ENCODE measurements at regions not wholly inside any gene's neighbourhood (a gene's known extent, or its start where the extent isn't known, plus 50 kb on each side); places are given as distances from the start of the nearest gene placed in this dataset.

DNA sequence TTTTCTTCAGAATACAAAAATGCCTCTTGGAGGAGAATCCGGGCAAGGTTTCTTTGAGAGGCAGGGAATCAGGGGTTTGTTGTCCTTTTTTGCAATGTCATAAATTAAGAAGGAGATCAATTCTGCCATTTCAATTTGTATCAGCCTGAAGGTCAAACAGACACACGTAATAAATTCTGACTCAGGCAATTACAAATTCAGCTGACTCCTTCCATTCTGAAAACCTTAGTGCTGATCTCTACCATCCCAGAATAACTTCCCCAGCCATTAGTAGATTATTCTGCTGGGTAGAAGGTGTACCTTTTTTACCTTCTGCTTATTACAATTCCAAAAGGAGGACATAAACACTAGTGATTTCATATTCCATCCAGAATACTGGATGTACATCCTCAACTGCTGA is 516.6 kb downstream of the AGTPBP1 start:
- Histone ChIP-seq H3K9ac (ENCODE audit: control insufficient read depth, extremely low read depth, insufficient read depth, low read length) (peak overlapping the region; percentile 23), H2AFZ (ENCODE audit: control insufficient read depth, low read length) (no peak overlapping the region), H3K9me3 (ENCODE audit: control insufficient read depth, low read depth, low read length) (no peaks in the 10 kb centered on the region), H3K27me3 (ENCODE audit: control insufficient read depth, extremely low read depth, insufficient read depth, low read length) (no peaks in the 10 kb centered on the region), H3K79me2 (ENCODE audit: control insufficient read depth, insufficient read depth, low read length) (no peaks in the 10 kb centered on the region), H3K4me3 (ENCODE audit: control insufficient read depth in 2 of 3, extremely low read depth in 1 of 3, insufficient read depth in 2 of 3, low read depth in 1 of 3, low read length in 3 of 3) (peak overlapping the region in 2 of 3 experiments; percentile 19 to 37), H3K27ac (ENCODE audit: control insufficient read depth, insufficient read depth, low read length) (peak overlapping the region; percentile 82), H3K4me1 (ENCODE audit: control insufficient read depth, extremely low read depth, insufficient read depth, low read length) (peaks cover 29% of the 10 kb centered on the region), H3K9me1 (ENCODE audit: control insufficient read depth, extremely low read depth, insufficient read depth, low read length) (no peaks in the 10 kb centered on the region), H3K36me3 (ENCODE audit: control insufficient read depth in 2 of 2, extremely low read depth in 1 of 2, insufficient read depth in 2 of 2, low read length in 2 of 2) (no peaks in the 10 kb centered on the region), H4K20me1 (ENCODE audit: control insufficient read depth, extremely low read depth, insufficient read depth, low read length) (no peaks in the 10 kb centered on the region), H3K4me2 (ENCODE audit: control insufficient read depth, extremely low read depth, insufficient read depth, low read depth, low read length) (peak overlapping the region; percentile 79)
- FAIRE-seq (peak; percentile 83), DNase-seq (ENCODE audit: low read depth, low spot score) (no peak)
- TF ChIP-seq, protein P1, sequence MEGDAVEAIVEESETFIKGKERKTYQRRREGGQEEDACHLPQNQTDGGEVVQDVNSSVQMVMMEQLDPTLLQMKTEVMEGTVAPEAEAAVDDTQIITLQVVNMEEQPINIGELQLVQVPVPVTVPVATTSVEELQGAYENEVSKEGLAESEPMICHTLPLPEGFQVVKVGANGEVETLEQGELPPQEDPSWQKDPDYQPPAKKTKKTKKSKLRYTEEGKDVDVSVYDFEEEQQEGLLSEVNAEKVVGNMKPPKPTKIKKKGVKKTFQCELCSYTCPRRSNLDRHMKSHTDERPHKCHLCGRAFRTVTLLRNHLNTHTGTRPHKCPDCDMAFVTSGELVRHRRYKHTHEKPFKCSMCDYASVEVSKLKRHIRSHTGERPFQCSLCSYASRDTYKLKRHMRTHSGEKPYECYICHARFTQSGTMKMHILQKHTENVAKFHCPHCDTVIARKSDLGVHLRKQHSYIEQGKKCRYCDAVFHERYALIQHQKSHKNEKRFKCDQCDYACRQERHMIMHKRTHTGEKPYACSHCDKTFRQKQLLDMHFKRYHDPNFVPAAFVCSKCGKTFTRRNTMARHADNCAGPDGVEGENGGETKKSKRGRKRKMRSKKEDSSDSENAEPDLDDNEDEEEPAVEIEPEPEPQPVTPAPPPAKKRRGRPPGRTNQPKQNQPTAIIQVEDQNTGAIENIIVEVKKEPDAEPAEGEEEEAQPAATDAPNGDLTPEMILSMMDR (optimal IDR thresholded peaks at IDR 0.05 in 1 of 3, IDR thresholded peaks at IDR 0.05 in 1 of 3, conservative IDR thresholded peaks at IDR 0.05 in 1 of 3; ENCODE audit: extremely low read depth in 1 of 3, insufficient read depth in 2 of 3, low read length in 3 of 3): no peak
- TF ChIP-seq EZH2 (IDR thresholded peaks at IDR 0.05; ENCODE audit: low read length): no peak
- dilution Hi-C loops (cut with MboI; ENCODE audit: extremely low pct_ligation_motif_present, low sequenced_read_pairs): no loop called here

GRCh38 chr9:85224729-85225128 is 517.0 kb downstream of the AGTPBP1 start:
- Histone ChIP-seq H3K4me2 (ENCODE audit: control insufficient read depth, extremely low read depth, insufficient read depth, low read depth, low read length) (peak overlapping the region; percentile 79), H3K9ac (ENCODE audit: control insufficient read depth, extremely low read depth, insufficient read depth, low read length) (peak overlapping the region; percentile 23), H3K4me1 (ENCODE audit: control insufficient read depth, extremely low read depth, insufficient read depth, low read length) (peaks cover 29% of the 10 kb centered on the region), H3K9me3 (ENCODE audit: control insufficient read depth, low read depth, low read length) (no peaks in the 10 kb centered on the region), H4K20me1 (ENCODE audit: control insufficient read depth, extremely low read depth, insufficient read depth, low read length) (no peaks in the 10 kb centered on the region), H3K27me3 (ENCODE audit: control insufficient read depth, extremely low read depth, insufficient read depth, low read length) (no peaks in the 10 kb centered on the region), H3K27ac (ENCODE audit: control insufficient read depth, insufficient read depth, low read length) (peak overlapping the region; percentile 82), H3K9me1 (ENCODE audit: control insufficient read depth, extremely low read depth, insufficient read depth, low read length) (no peaks in the 10 kb centered on the region), H3K79me2 (ENCODE audit: control insufficient read depth, insufficient read depth, low read length) (no peaks in the 10 kb centered on the region), H2AFZ (ENCODE audit: control insufficient read depth, low read length) (no peak overlapping the region), H3K4me3 (ENCODE audit: control insufficient read depth in 2 of 3, extremely low read depth in 1 of 3, insufficient read depth in 2 of 3, low read depth in 1 of 3, low read length in 3 of 3) (peak overlapping the region in 2 of 3 experiments; percentile 35 to 37), H3K36me3 (ENCODE audit: control insufficient read depth in 2 of 2, extremely low read depth in 1 of 2, insufficient read depth in 2 of 2, low read length in 2 of 2) (no peaks in the 10 kb centered on the region)
- TF ChIP-seq, protein P1 (optimal IDR thresholded peaks at IDR 0.05 in 1 of 3, IDR thresholded peaks at IDR 0.05 in 1 of 3, conservative IDR thresholded peaks at IDR 0.05 in 1 of 3; ENCODE audit: extremely low read depth in 1 of 3, insufficient read depth in 2 of 3, low read length in 3 of 3): no peak
- TF ChIP-seq EZH2 (IDR thresholded peaks at IDR 0.05; ENCODE audit: low read length): no peak
- dilution Hi-C loops (cut with MboI; ENCODE audit: extremely low pct_ligation_motif_present, low sequenced_read_pairs): no loop called here
- FAIRE-seq: peak; percentile 96
- DNase-seq (ENCODE audit: low read depth, low spot score): no peak
